H1 (cell line): ENCODE measurements at regions not wholly inside any gene's neighbourhood (a gene's known extent, or its start where the extent isn't known, plus 50 kb on each side); places are given as distances from the start of the nearest gene placed in this dataset.

ENCODE experiments used
- CTCF ChIA-PET: fragments of 300-600 bp; sonication (Branson Sonifier 250); formaldehyde crosslinking; loops from one replicate; lab custom pipeline; 2021; ENCODE audit not compliant: partially characterized antibody; lab: Charles Lee
- POLR2A ChIA-PET: fragments of 300-600 bp; sonication (Branson Sonifier 250); formaldehyde crosslinking; loops from one replicate; lab custom pipeline; 2021; ENCODE audit warnings: inconsistent platforms; ENCODE audit not compliant: partially characterized antibody; lab: Charles Lee
- DNase-seq, 2 experiments: peaks; one replicate each; pipeline versions ENCODE4 v3.0.0 to v3.0.0-alpha.2; 2010 to 2022; ENCODE audit warnings: low spot score in 2 of 2, low read depth in 1 of 2, mixed read lengths in 1 of 2
- FAIRE-seq: peaks from 2 replicates; lab custom pipeline; 2011; peaks lifted over from hg19 to GRCh38; lab: Jason Lieb, UNC
- H2AFZ ChIP-seq: 2 replicates; pipeline ENCODE4 v1.8.1; 2012; ENCODE audit warnings: low read length, inconsistent platforms
- H2AK5ac ChIP-seq: 2 replicates; pipeline ENCODE4 v1.6.1; 2013; ENCODE audit warnings: low read depth, low read length
- H2BK120ac ChIP-seq: replicated peaks from 2 replicates; pipeline ENCODE3; 2013; ENCODE audit warnings: low read depth, low read length, inconsistent platforms
- H2BK12ac ChIP-seq: 2 replicates; pipeline ENCODE4 v1.6.1; 2013; ENCODE audit warnings: low read depth, low read length
- H2BK15ac ChIP-seq: 2 replicates; pipeline ENCODE4 v1.6.1; 2013; ENCODE audit warnings: low read length
- H2BK20ac ChIP-seq: 2 replicates; pipeline ENCODE4 v1.6.1; 2013; ENCODE audit warnings: low read length
- H2BK5ac ChIP-seq: 2 replicates; pipeline ENCODE4 v1.6.1; 2013; ENCODE audit warnings: low read depth, low read length
- H3K14ac ChIP-seq: 2 replicates; pipeline ENCODE4 v1.6.1; 2013; ENCODE audit warnings: inconsistent platforms; ENCODE audit not compliant: insufficient read length
- H3K18ac ChIP-seq: 2 replicates; pipeline ENCODE4 v1.6.1; 2013; ENCODE audit warnings: low read length; ENCODE audit errors: extremely low read depth
- H3K23ac ChIP-seq: 2 replicates; pipeline ENCODE4 v1.6.1; 2013; ENCODE audit warnings: inconsistent platforms; ENCODE audit not compliant: insufficient read length
- H3K23me2 ChIP-seq: 2 replicates; pipeline ENCODE4 v1.6.1; 2013; ENCODE audit warnings: low read depth, low read length
- H3K27ac ChIP-seq: 2 replicates; pipeline ENCODE4 v1.6.1; 2011; ENCODE audit warnings: low read depth, low read length, inconsistent platforms
- H3K27me3 ChIP-seq, 4 experiments: replicated peaks in 1 of 4; 1 replicate in 1 of 4; 2 replicates in 3 of 4; pipeline versions ENCODE4 v1.6.1 to v1.8.1; 2011 to 2013; ENCODE audit warnings: low read length in 3 of 4, mild to moderate bottlenecking in 3 of 4, inconsistent platforms in 2 of 4, mixed read lengths in 2 of 4, moderate library complexity in 1 of 4; ENCODE audit not compliant: control insufficient read depth in 3 of 4, insufficient read depth in 3 of 4; ENCODE audit errors: extremely low read depth in 1 of 4
- H3K36me3 ChIP-seq, 4 experiments: 2 replicates each; pipeline versions ENCODE4 v1.6.1 to v1.8.1; 2011 to 2013; ENCODE audit warnings: mild to moderate bottlenecking in 4 of 4, low read length in 3 of 4, moderate library complexity in 2 of 4, control low read depth in 1 of 4, inconsistent platforms in 1 of 4; ENCODE audit not compliant: insufficient read depth in 4 of 4, control insufficient read depth in 2 of 4
- H3K4ac ChIP-seq: replicated peaks from 2 replicates; pipeline ENCODE3; 2013; ENCODE audit warnings: low read length, low read depth, mixed read lengths, inconsistent platforms; ENCODE audit not compliant: insufficient read length
- H3K4me1 ChIP-seq, 4 experiments: replicated peaks in 1 of 4; 1 replicate in 1 of 4; 2 replicates in 3 of 4; pipeline versions ENCODE4 v1.6.1 to v1.8.1; 2011 to 2013; ENCODE audit warnings: low read length in 3 of 4, inconsistent platforms in 2 of 4, mixed read lengths in 1 of 4; ENCODE audit not compliant: insufficient read depth in 4 of 4, control insufficient read depth in 3 of 4
- H3K4me2 ChIP-seq, 2 experiments: 2 replicates each; pipeline versions ENCODE4 v1.6.1 to v1.8.1; 2011 to 2013; ENCODE audit warnings: low read depth in 2 of 2, low read length in 2 of 2, control low read depth in 1 of 2, inconsistent platforms in 1 of 2, mild to moderate bottlenecking in 1 of 2; ENCODE audit not compliant: insufficient read depth in 1 of 2
- H3K4me3 ChIP-seq, 4 experiments: fragments of 200-600, 300-600 bp in 1 of 4; sonication (generic), shearing (Covaris generic), sonication (Bioruptor Twin) in 1 of 4; 2 replicates each; pipeline versions ENCODE4 v1.5.1 to v1.8.1; 2011 to 2016; ENCODE audit warnings: low read length in 4 of 4, low read depth in 3 of 4, control low read depth in 2 of 4, inconsistent platforms in 2 of 4, mild to moderate bottlenecking in 2 of 4, mixed read lengths in 1 of 4, moderate library complexity in 1 of 4; ENCODE audit not compliant: insufficient read depth in 2 of 4; ENCODE audit errors: extremely low read depth in 1 of 4
- H3K56ac ChIP-seq: replicated peaks from 2 replicates; pipeline ENCODE3; 2013; ENCODE audit warnings: low read depth, mild to moderate bottlenecking, mixed read lengths, low read length, inconsistent platforms; ENCODE audit not compliant: insufficient read length
- H3K79me1 ChIP-seq: 2 replicates; pipeline ENCODE4 v1.6.1; 2013; ENCODE audit warnings: low read depth, low read length, control low read depth
- H3K79me2 ChIP-seq, 2 experiments: 2 replicates each; pipeline versions ENCODE4 v1.6.1 to v1.8.1; 2012 to 2013; ENCODE audit warnings: low read length in 2 of 2, mild to moderate bottlenecking in 2 of 2, inconsistent platforms in 1 of 2; ENCODE audit not compliant: insufficient read depth in 2 of 2, control insufficient read depth in 1 of 2
- H3K9ac ChIP-seq, 4 experiments: replicated peaks in 1 of 4; 1 replicate in 1 of 4; 2 replicates in 3 of 4; pipeline versions ENCODE4 v1.6.1 to v1.8.1; 2011 to 2013; ENCODE audit warnings: low read depth in 3 of 4, low read length in 3 of 4, control low read depth in 2 of 4, mild to moderate bottlenecking in 2 of 4, moderate library complexity in 2 of 4, inconsistent platforms in 1 of 4; ENCODE audit errors: extremely low read depth in 1 of 4
- H3K9me3 ChIP-seq, 2 experiments: 2 replicates each; pipeline versions ENCODE4 v1.6.1 to v1.8.1; 2012 to 2013; ENCODE audit warnings: mild to moderate bottlenecking in 2 of 2, moderate library complexity in 2 of 2, control low read depth in 1 of 2, inconsistent platforms in 1 of 2, low read depth in 1 of 2, low read length in 1 of 2, mixed read lengths in 1 of 2; ENCODE audit not compliant: insufficient read depth in 2 of 2
- H4K20me1 ChIP-seq, 2 experiments: replicated peaks in 1 of 2; 2 replicates each; pipeline versions ENCODE3 to v1.8.1; 2011 to 2013; ENCODE audit warnings: inconsistent platforms in 2 of 2, low read length in 2 of 2, mild to moderate bottlenecking in 1 of 2; ENCODE audit not compliant: insufficient read depth in 2 of 2, control insufficient read depth in 1 of 2
- H4K5ac ChIP-seq: 2 replicates; pipeline ENCODE4 v1.6.1; 2013; ENCODE audit warnings: low read length, low read depth, mixed read lengths, inconsistent platforms; ENCODE audit not compliant: insufficient read length
- H4K8ac ChIP-seq: 2 replicates; pipeline ENCODE4 v1.8.0; 2013; ENCODE audit warnings: mild to moderate bottlenecking, moderate library complexity, low read length, inconsistent platforms; ENCODE audit not compliant: insufficient read depth; ENCODE audit errors: extremely low read depth
- H4K91ac ChIP-seq: replicated peaks from 2 replicates; pipeline ENCODE3; 2013; ENCODE audit warnings: low read length, mixed read lengths, inconsistent platforms; ENCODE audit not compliant: insufficient read length
- CEBPB ChIP-seq: IDR thresholded peaks from 2 replicates; pipeline ENCODE4 v1.6.1; 2012; ENCODE audit warnings: low read depth, low read length
- RXRA ChIP-seq: IDR thresholded peaks from 2 replicates; pipeline ENCODE4 v1.6.1; 2011; ENCODE audit warnings: low read depth, mild to moderate bottlenecking, low read length, moderate library complexity; ENCODE audit not compliant: insufficient read depth
- WGBS, 2 experiments: shearing (Covaris generic) in 1 of 2; methylation state at CpG; one replicate each; pipeline versions ENCODE4 v1.1.6 to v1.1.7; 2013 to 2015; ENCODE audit warnings: low lambda C conversion rate in 2 of 2, mixed read lengths in 2 of 2, inconsistent platforms in 1 of 2, low coverage in 1 of 2, missing lambda C conversion rate in 1 of 2; ENCODE audit not compliant: insufficient replicate concordance in 2 of 2, insufficient coverage in 1 of 2, insufficient read length in 1 of 2; ENCODE audit errors: extremely low coverage in 1 of 2, missing lambda C conversion rate in 1 of 2; 5-methylcytosine and 5-hydroxymethylcytosine counted together

- Histone ChIP-seq H3K79me2 (no peaks in the 10 kb centered on the region), H2BK15ac (no peak overlapping the region), H3K23ac (no peak overlapping the region), H4K8ac (no peak overlapping the region), H3K9me3 (no peaks in the 10 kb centered on the region), H3K23me2 (no peaks in the 10 kb centered on the region), H3K4me2 (no peak overlapping the region), H3K4me3 (no peak overlapping the region), H2BK12ac (no peak overlapping the region), H3K27ac (no peak overlapping the region), H3K18ac (no peak overlapping the region), H3K4me1 (peaks cover 0 to 9% (median 0%) of the 10 kb centered on the region in 4 experiments; a peak in 2 of 7 replicates), H2AK5ac (no peak overlapping the region), H4K20me1 (no peaks in the 10 kb centered on the region), H3K56ac (no peak overlapping the region), H2BK5ac (0 out of 2 replicates have a peak overlapping the region, but pooled peaks have one; percentile 21), H3K4ac (no peak overlapping the region), H2BK20ac (0 out of 2 replicates have a peak overlapping the region, but pooled peaks have one; percentile 17), H4K91ac (no peak overlapping the region)
- FAIRE-seq (no peak), DNase-seq (no peak)
- 69% methylated on average over 1 of the region's 1 CpG; no CpG with 5 or more reads in 1 of the 2 experiments for WGBS, 2 experiments
- POLR2A ChIA-PET = no interaction called here
- TF ChIP-seq RXRA (no peak), CEBPB (peak; percentile 42; the same call in 1 of the 2 replicates)
- TF ChIP-seq, all 59 proteins: peak for 1
- no peaks in the 10 kb centered on the region for H3K36me3 ChIP-seq
- H3K27me3 ChIP-seq = no peaks in the 10 kb centered on the region
- no peak overlapping the region for H3K9ac ChIP-seq
- no peak overlapping the region for H3K14ac ChIP-seq
- H2AFZ ChIP-seq = no peak overlapping the region
- no peak overlapping the region for H2BK120ac ChIP-seq
- no peak overlapping the region for H4K5ac ChIP-seq
- CTCF ChIA-PET = interaction anchor here (1.0 to 1.6 kb wide), 4 partner anchors 8 to 108 kb away, joined by 3 to 6 read pairs (median 4); no protein-coding TSS in a partner anchor
- no peaks in the 10 kb centered on the region for H3K79me1 ChIP-seq
Measured at GRCh38 chr16:6124136-6124535, 1026.5 kb upstream of the EEF2KMT start.
